GM12878 (cell line): ENCODE measurements at regions not wholly inside any gene's neighbourhood (a gene's known extent, or its start where the extent isn't known, plus 50 kb on each side); places are given as distances from the start of the nearest gene placed in this dataset.
"Not testable (repeated sequence)": the region's sequence is repeated elsewhere in the genome, so short reads cannot be mapped to it uniquely, and the experiment has no call there.

ENCODE experiments used
- ATAC-seq: fragments of 200-7000 bp; cut with Tn5 transposase; 3 replicates; pipeline ENCODE4 v1.9.1; 2020; ENCODE audit warnings: mild to moderate bottlenecking, moderate library complexity
- BruUV-seq: library from RNA; stranded (reverse); fragments of 400-500 nt; replicated peaks from 2 replicates; lab custom pipeline; 2021; lab: Mats Ljungman, UMichigan
- CTCF ChIA-PET: fragments of 300-600 bp; sonication (Branson Sonifier 250); formaldehyde crosslinking; extraction: SDS; loops from one replicate; lab custom pipeline; 2021; ENCODE audit warnings: inconsistent platforms; lab: Yijun Ruan, JAX
- POLR2A ChIA-PET: fragments of 350-600 bp; formaldehyde crosslinking; extraction: SDS; loops from one replicate; lab custom pipeline; 2021; ENCODE audit warnings: inconsistent platforms; lab: Charles Lee
- RAD21 ChIA-PET: fragments of 300-600 bp; sonication (Branson Sonifier 250); formaldehyde crosslinking; loops from one replicate; lab custom pipeline; 2023; ENCODE audit warnings: antibody characterized with exemption; ENCODE audit not compliant: unreplicated experiment; lab: Charles Lee
- SMC1A ChIA-PET: fragments of 300-600 bp; sonication (Branson Sonifier 250); formaldehyde crosslinking; loops from one replicate; lab custom pipeline; 2023; ENCODE audit not compliant: unreplicated experiment, uncharacterized antibody; lab: Charles Lee
- DNase-seq: peaks from one replicate; pipeline ENCODE4 v3.0.0-alpha.2; 2011; ENCODE audit warnings: low read depth, low spot score
- FAIRE-seq: peaks from 3 replicates; lab custom pipeline; 2011; peaks lifted over from hg19 to GRCh38; lab: Jason Lieb, UNC
- H2AFZ ChIP-seq: 2 replicates; pipeline ENCODE4 v1.6.0; 2011; ENCODE audit warnings: low read depth, low read length, control low read depth; ENCODE audit not compliant: control insufficient read depth
- H3K27ac ChIP-seq: 2 replicates; pipeline ENCODE4 v1.5.1; 2011; ENCODE audit warnings: control low read depth; ENCODE audit not compliant: control insufficient read depth, insufficient read depth
- H3K27me3 ChIP-seq, 2 experiments: replicated peaks in 1 of 2; 2 replicates each; pipeline versions ENCODE4 v1.6.0 to v1.6.1; 2011; ENCODE audit warnings: low read length in 1 of 2; ENCODE audit not compliant: control insufficient read depth in 2 of 2, insufficient read depth in 2 of 2
- H3K36me3 ChIP-seq, 2 experiments: 2 replicates each; pipeline ENCODE4 v1.5.1; 2011; ENCODE audit warnings: low read length in 1 of 2; ENCODE audit not compliant: control insufficient read depth in 2 of 2, insufficient read depth in 2 of 2
- H3K4me1 ChIP-seq: 2 replicates; pipeline ENCODE4 v1.6.1; 2011; ENCODE audit warnings: mild to moderate bottlenecking, low read length, moderate library complexity, mixed read lengths; ENCODE audit not compliant: control insufficient read depth, insufficient read depth
- H3K4me2 ChIP-seq: 2 replicates; pipeline ENCODE4 v1.6.0; 2011; ENCODE audit warnings: control low read depth; ENCODE audit not compliant: control insufficient read depth, insufficient read depth
- H3K4me3 ChIP-seq: fragments of 200-600 bp; sonication (generic); 2 replicates; pipeline ENCODE4 v1.5.1; 2016
- H3K79me2 ChIP-seq: 2 replicates; pipeline ENCODE4 v1.6.0; 2011; ENCODE audit warnings: low read length; ENCODE audit not compliant: control insufficient read depth, insufficient read depth
- H3K9ac ChIP-seq: 2 replicates; pipeline ENCODE4 v1.8.0; 2011; ENCODE audit warnings: low read length, control low read depth, mixed read lengths; ENCODE audit not compliant: control insufficient read depth, insufficient read depth
- H3K9me3 ChIP-seq: replicated peaks from 3 replicates; pipeline ENCODE4 v1.5.1; 2011; ENCODE audit warnings: mild to moderate bottlenecking, low read length; ENCODE audit not compliant: control insufficient read depth, insufficient read depth
- H4K20me1 ChIP-seq: 2 replicates; pipeline ENCODE4 v1.6.0; 2011; ENCODE audit not compliant: control insufficient read depth, insufficient read depth
- WGBS: methylation state at CpG from one replicate; pipeline ENCODE4 v1.1.6; 2016; ENCODE audit warnings: low lambda C conversion rate; ENCODE audit not compliant: insufficient replicate concordance, insufficient coverage; ENCODE audit errors: missing lambda C conversion rate; 5-methylcytosine and 5-hydroxymethylcytosine counted together
- in situ Hi-C: fragments of 300-500 bp; cut with MboI; formaldehyde crosslinking; loops from 9 replicates; pipeline ENCODE4 v1.14.3; 2018; ENCODE audit warnings: mixed read lengths
- intact Hi-C: fragments of 100-400 bp; cut with micrococcal nuclease; formaldehyde crosslinking; loops from one replicate; pipeline ENCODE4 v1.14.2; 2022; ENCODE audit not compliant: unreplicated experiment

DNA sequence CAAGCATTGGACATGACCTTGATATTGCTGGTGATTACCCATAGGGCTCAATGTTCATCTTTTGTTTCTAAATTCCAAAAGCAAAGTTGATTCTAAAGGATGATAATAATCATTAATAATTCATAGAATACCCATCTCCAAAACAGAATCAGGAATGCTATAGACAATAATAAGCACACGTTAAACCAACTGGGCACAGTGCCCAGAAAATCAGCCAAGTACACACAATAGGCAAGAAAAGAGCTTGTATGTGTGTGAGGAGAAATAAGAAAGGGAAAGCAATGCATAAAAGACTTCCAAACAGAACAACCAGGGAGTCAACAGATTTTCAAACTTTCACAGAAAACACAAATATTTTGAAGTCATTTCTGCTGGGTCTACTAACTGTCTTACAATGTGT, 242.3 kb upstream of the TEKT4 start:
- WGBS, result 8% methylated on average over 1 of the region's 1 CpG
- RAD21 ChIA-PET, ATAC-seq, H3K4me3 ChIP-seq, H3K9ac ChIP-seq, H3K79me2 ChIP-seq, CTCF ChIA-PET, in situ Hi-C loops, H2AFZ ChIP-seq, H4K20me1 ChIP-seq, DNase-seq, BruUV-seq, SMC1A ChIA-PET, H3K4me1 ChIP-seq, H3K9me3 ChIP-seq, H3K4me2 ChIP-seq, intact Hi-C loops, H3K36me3 ChIP-seq, FAIRE-seq, H3K27me3 ChIP-seq, H3K27ac ChIP-seq, POLR2A ChIA-PET: not testable (repeated sequence)

- BruUV-seq, SMC1A ChIA-PET, ATAC-seq, H3K9me3 ChIP-seq, POLR2A ChIA-PET, H3K4me2 ChIP-seq, H3K79me2 ChIP-seq, CTCF ChIA-PET, H3K27ac ChIP-seq, H3K4me1 ChIP-seq, H3K36me3 ChIP-seq, H3K27me3 ChIP-seq, intact Hi-C loops, RAD21 ChIA-PET, in situ Hi-C loops, H3K4me3 ChIP-seq, H3K9ac ChIP-seq, H4K20me1 ChIP-seq, H2AFZ ChIP-seq, FAIRE-seq, DNase-seq: not testable (repeated sequence)
- 5% methylated on average over 2 of the region's 2 CpGs for WGBS
Observed at GRCh38 chr2:94641397-94641796, 229.8 kb upstream of the TEKT4 start.

GRCh38 chr2:94652131-94652530, 219.1 kb upstream of the TEKT4 start:
- H3K27me3 ChIP-seq, in situ Hi-C loops, H2AFZ ChIP-seq, H3K27ac ChIP-seq, H3K4me1 ChIP-seq, H3K9ac ChIP-seq, H4K20me1 ChIP-seq, SMC1A ChIA-PET, FAIRE-seq, BruUV-seq, intact Hi-C loops, H3K9me3 ChIP-seq, DNase-seq, CTCF ChIA-PET, H3K4me2 ChIP-seq, ATAC-seq, H3K4me3 ChIP-seq, H3K79me2 ChIP-seq, RAD21 ChIA-PET, H3K36me3 ChIP-seq, POLR2A ChIA-PET: not testable (repeated sequence)
- 2% methylated on average over 5 of the region's 5 CpGs for WGBS

DNA sequence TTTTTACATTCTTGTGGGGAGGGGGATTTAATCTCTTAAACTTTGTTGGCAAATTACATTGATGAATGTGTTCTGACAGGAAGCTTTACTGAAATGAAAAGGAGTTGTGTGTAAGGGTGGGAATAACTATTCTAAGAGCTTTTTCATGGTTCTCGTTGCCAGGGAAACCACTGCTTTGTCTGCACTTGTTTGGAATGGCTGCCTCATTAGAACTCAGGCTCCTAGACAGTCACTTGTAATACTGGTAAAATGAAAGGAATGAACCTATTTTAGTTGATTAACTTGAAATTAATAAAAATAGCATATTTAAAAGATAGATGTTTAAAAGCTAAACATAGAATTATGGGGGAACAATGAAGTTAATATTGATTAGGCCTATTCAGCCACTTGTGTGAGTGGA, 201.4 kb upstream of the TEKT4 start:
- H3K79me2 ChIP-seq, H3K9me3 ChIP-seq, CTCF ChIA-PET, H3K4me3 ChIP-seq, SMC1A ChIA-PET, RAD21 ChIA-PET, in situ Hi-C loops, H3K4me2 ChIP-seq, POLR2A ChIA-PET, intact Hi-C loops, H3K4me1 ChIP-seq, H2AFZ ChIP-seq, H4K20me1 ChIP-seq, H3K36me3 ChIP-seq, H3K9ac ChIP-seq, H3K27me3 ChIP-seq, H3K27ac ChIP-seq, ATAC-seq, BruUV-seq, DNase-seq, FAIRE-seq: not testable (repeated sequence)
- WGBS, result 7% methylated on average over 1 of the region's 1 CpG
